ENCODE measurements at regions not wholly inside any gene's neighbourhood (a gene's known extent, or its start where the extent isn't known, plus 50 kb on each side); places are given as distances from the start of the nearest gene placed in this dataset.
"Not testable (repeated sequence)": the region's sequence is repeated elsewhere in the genome, so short reads cannot be mapped to it uniquely, and the experiment has no call there.

DNA sequence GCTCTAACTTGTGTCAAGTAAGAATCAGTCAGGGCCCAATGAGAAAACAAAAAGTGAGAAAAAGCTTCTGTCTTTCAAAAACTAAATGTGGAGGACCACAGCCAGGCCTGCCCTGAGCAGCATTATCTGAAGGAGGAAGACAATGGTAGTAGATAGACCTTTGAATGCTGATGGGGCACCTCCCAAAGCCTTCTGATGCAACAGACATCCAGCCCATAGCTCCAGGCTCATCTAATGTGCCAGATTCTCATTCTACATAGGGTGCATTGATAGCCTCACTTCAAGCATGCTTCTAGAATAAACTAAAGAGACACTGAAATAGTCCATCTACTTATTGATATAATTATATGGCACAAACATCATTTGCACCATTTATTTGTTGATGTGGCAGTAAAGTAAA lies 351.6 kb downstream of the HHIPL2 start:
- H3K4me3 Mint-ChIP-seq = no peak overlapping the region
- peaks cover 6% of the 10 kb centered on the region for H3K9me3 Mint-ChIP-seq
- H3K36me3 Mint-ChIP-seq (ENCODE audit: low read depth) = no peaks in the 10 kb centered on the region
- no peaks in the 10 kb centered on the region for H3K4me1 Mint-ChIP-seq (ENCODE audit: low read depth)
- DNase-seq = no peak
- H3K27me3 Mint-ChIP-seq = no peaks in the 10 kb centered on the region
- no peak overlapping the region for H3K27ac Mint-ChIP-seq

DNA sequence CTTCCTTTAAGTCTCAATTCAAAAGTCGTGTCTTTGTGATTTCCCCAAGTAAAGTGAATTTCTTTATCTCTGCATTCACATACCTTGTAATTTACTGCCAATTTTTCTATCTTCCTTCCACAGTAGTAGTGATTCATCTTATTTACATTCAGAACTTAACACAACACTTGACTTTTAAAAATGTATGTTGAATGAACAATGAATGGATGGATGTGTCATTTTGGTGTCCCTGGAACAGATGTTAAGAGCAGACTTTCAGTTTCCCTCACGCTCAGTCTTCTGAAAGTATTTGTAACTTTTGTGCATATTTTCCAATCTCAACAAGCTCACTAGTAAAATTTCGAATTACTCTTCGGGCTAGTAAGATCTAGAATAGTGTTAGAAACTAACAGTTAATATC lies 352.0 kb downstream of the HHIPL2 start:
- H3K9me3 Mint-ChIP-seq = peaks cover 8% of the 10 kb centered on the region
- no peak overlapping the region for H3K27ac Mint-ChIP-seq
- DNase-seq = no peak
- no peaks in the 10 kb centered on the region for H3K36me3 Mint-ChIP-seq (ENCODE audit: low read depth)
- no peak overlapping the region for H3K4me3 Mint-ChIP-seq
- no peaks in the 10 kb centered on the region for H3K4me1 Mint-ChIP-seq (ENCODE audit: low read depth)
- H3K27me3 Mint-ChIP-seq = no peaks in the 10 kb centered on the region

DNA sequence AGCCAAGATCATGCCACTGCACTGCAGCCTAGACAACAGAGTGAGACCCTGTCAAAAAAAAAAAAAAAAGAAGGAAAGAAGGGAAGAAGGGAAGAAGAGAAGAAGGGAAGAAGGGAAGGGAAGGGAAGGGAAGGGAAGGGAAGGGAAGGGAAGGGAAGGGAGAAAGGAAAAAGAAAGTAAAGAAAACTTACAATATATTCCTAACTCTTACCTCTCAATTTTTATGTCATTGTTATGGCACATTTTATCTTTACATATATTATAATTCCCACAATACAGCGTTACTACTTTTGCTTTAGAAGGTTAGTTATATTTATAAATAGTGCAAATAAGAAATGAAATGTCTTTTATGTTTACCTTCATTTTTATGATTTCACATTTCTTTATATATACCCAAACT lies 358.7 kb downstream of the HHIPL2 start:
- no peak for DNase-seq
- Mint-ChIP-seq H3K36me3 (ENCODE audit: low read depth) (no peaks in the 10 kb centered on the region), H3K27me3 (no peaks in the 10 kb centered on the region), H3K9me3 (peaks cover 8% of the 10 kb centered on the region), H3K4me3 (no peak overlapping the region), H3K27ac (no peak overlapping the region), H3K4me1 (ENCODE audit: low read depth) (no peaks in the 10 kb centered on the region)

DNA sequence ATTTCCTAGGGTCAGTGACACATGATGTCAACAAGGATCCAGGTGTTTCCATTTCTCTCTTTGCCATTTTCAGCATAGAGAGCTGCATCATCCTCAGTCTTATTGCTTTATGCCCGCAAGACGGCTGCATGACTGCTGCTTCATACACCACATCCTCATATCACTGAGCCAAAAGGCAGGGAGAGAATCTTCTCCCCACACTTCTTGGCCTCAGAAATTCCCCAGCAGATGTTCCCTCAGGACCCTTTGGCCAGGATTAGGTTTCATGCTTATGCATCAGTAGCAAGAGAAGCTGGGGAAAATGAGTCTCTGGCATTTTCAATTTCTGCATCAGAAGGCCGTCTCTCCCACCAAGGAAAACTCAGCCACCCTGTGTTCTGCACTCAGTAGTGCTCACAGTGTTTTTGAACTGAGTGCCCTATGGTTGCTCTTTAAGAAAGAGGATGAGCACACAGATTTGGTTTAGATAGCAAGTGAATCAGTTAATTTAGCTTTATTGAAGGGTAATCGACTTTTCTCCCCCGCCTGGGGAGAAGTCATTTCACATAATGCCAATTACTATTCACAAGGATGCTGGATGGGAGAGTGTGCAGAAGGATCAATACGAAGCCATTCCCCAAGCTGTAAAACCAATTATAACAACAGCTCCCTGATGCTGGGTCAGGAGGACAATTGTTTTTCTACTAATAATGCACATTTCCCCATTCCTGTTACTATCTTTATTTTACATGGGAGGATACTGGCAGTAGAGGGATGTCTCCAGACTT lies 360.2 kb downstream of the HHIPL2 start:
- no peak overlapping the region for H3K27ac Mint-ChIP-seq
- no peaks in the 10 kb centered on the region for H3K4me1 Mint-ChIP-seq (ENCODE audit: low read depth)
- no peak overlapping the region for H3K4me3 Mint-ChIP-seq
- H3K9me3 Mint-ChIP-seq = peaks cover 11% of the 10 kb centered on the region
- no peaks in the 10 kb centered on the region for H3K36me3 Mint-ChIP-seq (ENCODE audit: low read depth)
- no peaks in the 10 kb centered on the region for H3K27me3 Mint-ChIP-seq
- no peak for DNase-seq

DNA sequence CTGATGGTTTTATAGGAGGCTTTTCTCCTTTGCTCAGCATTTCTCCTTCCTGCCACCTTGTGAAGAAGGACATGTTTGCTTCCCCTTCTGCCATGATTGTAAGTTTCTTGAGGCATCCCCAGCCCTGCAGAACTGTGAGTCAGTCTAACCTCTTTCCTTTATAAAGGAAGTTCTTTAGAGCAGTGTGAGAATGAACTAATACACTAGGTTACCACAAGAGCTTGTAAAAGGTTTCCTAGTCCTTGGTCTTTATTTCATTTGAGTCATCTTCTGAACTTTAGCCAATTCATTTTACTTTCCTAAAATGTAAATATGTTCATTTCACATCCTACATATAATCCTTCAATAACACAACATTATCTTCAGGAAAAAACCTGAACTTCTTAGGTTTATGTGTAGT lies 365.3 kb downstream of the HHIPL2 start:
- no peaks in the 10 kb centered on the region for H3K36me3 Mint-ChIP-seq (ENCODE audit: low read depth)
- no peaks in the 10 kb centered on the region for H3K27me3 Mint-ChIP-seq
- no peaks in the 10 kb centered on the region for H3K4me1 Mint-ChIP-seq (ENCODE audit: low read depth)
- no peak for DNase-seq
- no peak overlapping the region for H3K27ac Mint-ChIP-seq
- H3K4me3 Mint-ChIP-seq = no peak overlapping the region
- H3K9me3 Mint-ChIP-seq = peaks cover 10% of the 10 kb centered on the region

DNA sequence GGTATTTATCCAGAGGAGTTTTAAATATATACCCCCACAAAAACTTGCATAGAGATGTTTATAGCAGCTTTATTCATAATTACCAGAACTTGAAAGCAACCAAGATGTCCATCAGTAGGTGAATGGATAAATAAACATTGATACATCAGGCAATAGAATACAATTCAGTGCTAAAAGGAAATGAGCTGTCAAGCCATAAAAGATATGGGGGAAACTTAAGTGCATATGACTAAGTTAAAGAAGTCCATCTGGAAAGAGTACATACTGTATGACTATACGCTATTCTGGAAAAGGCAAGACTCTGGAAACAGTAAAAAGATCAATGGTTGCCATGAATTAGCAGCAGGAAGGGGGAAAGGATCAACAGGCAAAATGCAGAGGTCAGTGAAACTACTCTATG lies 366.7 kb downstream of the HHIPL2 start:
- Mint-ChIP-seq H3K9me3 (peaks cover 13% of the 10 kb centered on the region), H3K4me1 (ENCODE audit: low read depth) (no peaks in the 10 kb centered on the region), H3K36me3 (ENCODE audit: low read depth) (no peaks in the 10 kb centered on the region), H3K27ac (no peak overlapping the region), H3K4me3 (no peak overlapping the region), H3K27me3 (no peaks in the 10 kb centered on the region)
- no peak for DNase-seq

DNA sequence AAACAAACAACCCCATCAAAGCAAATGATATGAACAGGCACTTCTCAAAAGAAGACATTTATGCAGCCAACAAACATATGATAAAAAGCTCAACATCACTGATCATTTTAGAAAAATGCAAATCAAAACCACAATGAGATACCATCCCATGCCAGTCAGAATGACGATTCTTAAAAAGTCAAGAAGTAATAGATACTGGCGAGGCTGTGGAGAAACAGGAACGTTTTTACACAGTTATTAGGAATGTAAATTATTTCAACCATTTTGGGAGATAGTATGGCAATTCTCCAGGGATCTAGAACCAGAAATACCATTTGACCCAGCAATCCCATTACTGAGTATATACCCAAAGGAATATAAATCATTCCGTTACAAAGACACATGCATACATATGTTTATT lies 370.4 kb downstream of the HHIPL2 start:
- DNase-seq; H3K4me1 Mint-ChIP-seq (ENCODE audit: low read depth); H3K27ac Mint-ChIP-seq; H3K4me3 Mint-ChIP-seq; H3K27me3 Mint-ChIP-seq; H3K36me3 Mint-ChIP-seq (ENCODE audit: low read depth): not testable (repeated sequence)
- H3K9me3 Mint-ChIP-seq = peaks cover 17% of the 10 kb centered on the region

DNA sequence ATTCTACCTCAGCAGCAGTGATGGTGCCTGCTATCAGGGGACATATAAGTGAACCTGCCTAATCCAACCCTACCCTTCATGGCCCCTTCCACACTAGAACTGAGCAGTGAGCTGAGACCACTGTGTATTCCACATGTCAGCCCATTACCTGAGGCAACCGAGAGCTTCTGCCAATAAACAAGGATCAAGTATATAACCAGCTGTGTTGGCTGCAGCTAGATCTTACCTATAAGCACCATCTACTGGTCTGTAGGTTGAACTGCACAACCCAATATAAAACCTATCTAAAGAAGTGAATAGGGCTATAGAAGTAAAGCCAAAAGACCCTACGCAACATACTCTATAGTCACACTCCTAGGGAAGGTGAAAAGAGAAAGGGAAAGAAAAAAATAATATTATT lies 376.9 kb downstream of the HHIPL2 start:
- Mint-ChIP-seq H3K27me3 (no peaks in the 10 kb centered on the region), H3K27ac (no peak overlapping the region), H3K4me1 (ENCODE audit: low read depth) (peaks cover 6% of the 10 kb centered on the region), H3K9me3 (peaks cover 30% of the 10 kb centered on the region), H3K36me3 (ENCODE audit: low read depth) (no peaks in the 10 kb centered on the region), H3K4me3 (no peak overlapping the region)
- DNase-seq = no peak

DNA sequence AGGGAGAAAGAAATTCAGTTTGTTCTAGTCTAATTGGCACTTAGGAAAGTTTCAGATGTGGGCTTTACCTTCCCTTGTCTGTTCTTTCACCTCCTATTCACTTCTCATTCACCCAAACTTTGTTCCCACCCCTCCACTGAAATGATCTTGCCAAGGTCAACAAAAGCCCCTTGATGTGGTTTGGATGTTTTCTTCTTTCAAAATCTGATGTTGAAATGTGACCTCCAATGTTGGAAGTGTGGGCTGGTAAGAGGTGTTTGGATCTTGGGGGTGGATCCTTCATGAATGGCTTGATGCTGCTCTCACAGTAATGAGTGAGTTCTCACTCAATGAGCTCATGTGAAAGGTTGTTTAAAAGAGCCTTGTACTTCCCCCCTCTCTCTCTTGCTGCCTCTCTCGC lies 379.3 kb downstream of the HHIPL2 start:
- Mint-ChIP-seq H3K9me3 (peaks cover 26% of the 10 kb centered on the region), H3K27ac (no peak overlapping the region), H3K4me1 (ENCODE audit: low read depth) (peaks cover 6% of the 10 kb centered on the region), H3K4me3 (no peak overlapping the region), H3K36me3 (ENCODE audit: low read depth) (no peaks in the 10 kb centered on the region), H3K27me3 (no peaks in the 10 kb centered on the region)
- no peak for DNase-seq

DNA sequence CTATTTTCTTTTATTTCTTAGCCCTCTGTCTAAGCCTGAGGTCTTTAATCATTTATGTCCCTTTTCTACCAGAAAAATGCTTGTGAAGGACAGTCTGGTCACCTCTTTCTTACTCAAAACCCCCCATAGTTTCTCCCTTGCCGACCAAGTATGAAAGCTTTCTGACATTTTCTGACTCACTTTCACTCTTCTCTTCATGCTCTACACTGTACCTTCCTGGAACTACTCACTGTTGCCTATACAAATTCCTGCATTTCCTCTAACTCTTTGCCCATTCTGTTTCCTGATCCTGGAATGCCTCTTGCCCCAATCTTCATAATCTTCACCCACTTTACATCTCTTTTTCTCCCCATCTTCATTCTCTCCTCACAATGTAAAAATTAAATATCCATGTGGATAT lies 380.0 kb downstream of the HHIPL2 start:
- no peaks in the 10 kb centered on the region for H3K36me3 Mint-ChIP-seq (ENCODE audit: low read depth)
- H3K9me3 Mint-ChIP-seq = peaks cover 24% of the 10 kb centered on the region
- peaks cover 6% of the 10 kb centered on the region for H3K4me1 Mint-ChIP-seq (ENCODE audit: low read depth)
- H3K27ac Mint-ChIP-seq = no peak overlapping the region
- H3K4me3 Mint-ChIP-seq = no peak overlapping the region
- DNase-seq = no peak
- H3K27me3 Mint-ChIP-seq = no peaks in the 10 kb centered on the region

DNA sequence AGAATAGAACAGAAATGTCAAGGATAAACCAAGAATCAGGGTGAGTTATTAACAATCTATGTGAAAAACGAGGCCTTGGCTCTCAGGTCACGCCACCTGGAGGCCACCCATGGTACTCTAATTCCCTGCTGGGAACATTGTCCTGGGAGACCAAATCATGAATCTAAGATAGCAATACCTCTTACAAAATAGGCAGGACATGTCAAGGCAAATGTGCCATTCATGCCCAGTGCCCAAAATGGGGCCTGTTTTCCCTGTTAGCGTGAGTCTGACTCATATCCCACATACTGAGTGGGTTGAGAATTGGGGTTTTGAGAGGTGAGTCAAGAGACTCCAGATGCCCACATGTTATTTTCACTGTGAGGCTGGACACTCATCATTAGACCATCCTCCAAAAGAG lies 380.8 kb downstream of the HHIPL2 start:
- Mint-ChIP-seq H3K36me3 (ENCODE audit: low read depth) (no peaks in the 10 kb centered on the region), H3K27me3 (no peaks in the 10 kb centered on the region), H3K27ac (no peak overlapping the region), H3K9me3 (peaks cover 17% of the 10 kb centered on the region), H3K4me3 (no peak overlapping the region), H3K4me1 (ENCODE audit: low read depth) (peaks cover 6% of the 10 kb centered on the region)
- DNase-seq = no peak

DNA sequence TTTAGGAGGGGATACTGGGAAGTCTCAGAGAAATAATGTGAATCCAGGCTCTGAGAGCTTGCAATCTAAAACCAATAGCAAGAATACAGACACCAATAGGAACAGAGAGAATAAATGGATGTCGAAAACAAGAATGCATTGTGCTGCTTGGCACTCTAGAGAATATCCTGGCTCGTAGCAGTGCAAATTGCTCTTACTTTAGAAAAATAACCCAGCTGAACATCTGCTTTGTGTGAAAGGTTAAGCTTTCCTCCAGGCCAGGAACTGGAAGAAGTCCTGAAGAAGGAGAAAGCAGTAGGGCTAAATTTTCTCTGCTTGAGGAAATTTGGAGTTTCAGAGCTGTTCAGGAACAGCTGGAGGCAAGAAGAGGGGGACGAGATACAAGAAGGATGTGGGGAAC lies 382.3 kb downstream of the HHIPL2 start:
- Mint-ChIP-seq H3K27ac (no peak overlapping the region), H3K9me3 (peaks cover 12% of the 10 kb centered on the region), H3K27me3 (no peaks in the 10 kb centered on the region), H3K4me3 (no peak overlapping the region), H3K4me1 (ENCODE audit: low read depth) (peaks cover 6% of the 10 kb centered on the region), H3K36me3 (ENCODE audit: low read depth) (no peaks in the 10 kb centered on the region)
- no peak for DNase-seq

DNA sequence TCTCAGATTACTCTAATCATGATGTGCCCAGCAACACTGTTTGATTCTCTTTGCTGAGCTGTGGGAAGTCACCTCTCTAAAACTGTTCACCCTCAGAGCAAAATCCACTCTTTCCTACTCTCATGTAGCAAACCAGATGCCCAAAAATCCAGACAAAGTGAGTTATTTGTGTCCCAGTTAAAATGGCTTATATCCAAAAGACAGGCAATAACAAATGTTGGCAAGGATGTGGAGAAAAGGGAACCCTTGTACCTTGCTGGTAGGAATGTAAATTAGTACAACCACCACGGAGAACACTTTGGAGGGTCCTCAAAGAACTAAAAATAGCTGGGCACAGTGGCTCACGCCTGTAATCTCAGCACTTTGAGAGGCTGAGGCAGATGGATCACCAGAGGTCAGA lies 384.0 kb downstream of the HHIPL2 start:
- no peak overlapping the region for H3K4me3 Mint-ChIP-seq
- H3K4me1 Mint-ChIP-seq (ENCODE audit: low read depth) = peaks cover 6% of the 10 kb centered on the region
- H3K27me3 Mint-ChIP-seq = no peaks in the 10 kb centered on the region
- H3K27ac Mint-ChIP-seq = no peak overlapping the region
- peaks cover 5% of the 10 kb centered on the region for H3K9me3 Mint-ChIP-seq
- DNase-seq = no peak
- H3K36me3 Mint-ChIP-seq (ENCODE audit: low read depth) = no peaks in the 10 kb centered on the region

DNA sequence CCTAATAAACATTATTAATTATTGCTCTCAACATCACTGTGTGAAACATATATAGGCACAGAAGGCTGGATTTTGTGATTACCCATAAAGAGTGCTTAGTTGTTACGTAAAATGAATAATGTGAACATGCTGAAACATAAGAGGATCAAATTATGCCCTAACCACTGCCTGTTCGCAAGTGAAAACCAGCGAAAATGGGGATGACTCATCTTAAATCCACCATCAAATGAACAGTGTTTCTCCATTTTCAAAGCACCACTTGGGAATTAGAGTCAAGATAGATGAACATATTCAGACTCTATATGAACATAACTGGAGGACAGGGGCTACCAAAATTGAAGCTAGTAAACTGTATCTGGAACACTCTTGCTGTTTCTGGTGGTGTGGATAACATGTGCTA lies 386.2 kb downstream of the HHIPL2 start:
- Mint-ChIP-seq H3K4me3 (no peak overlapping the region), H3K9me3 (peaks cover 15% of the 10 kb centered on the region), H3K4me1 (ENCODE audit: low read depth) (no peaks in the 10 kb centered on the region), H3K36me3 (ENCODE audit: low read depth) (no peaks in the 10 kb centered on the region), H3K27ac (no peak overlapping the region), H3K27me3 (no peaks in the 10 kb centered on the region)
- DNase-seq = no peak

DNA sequence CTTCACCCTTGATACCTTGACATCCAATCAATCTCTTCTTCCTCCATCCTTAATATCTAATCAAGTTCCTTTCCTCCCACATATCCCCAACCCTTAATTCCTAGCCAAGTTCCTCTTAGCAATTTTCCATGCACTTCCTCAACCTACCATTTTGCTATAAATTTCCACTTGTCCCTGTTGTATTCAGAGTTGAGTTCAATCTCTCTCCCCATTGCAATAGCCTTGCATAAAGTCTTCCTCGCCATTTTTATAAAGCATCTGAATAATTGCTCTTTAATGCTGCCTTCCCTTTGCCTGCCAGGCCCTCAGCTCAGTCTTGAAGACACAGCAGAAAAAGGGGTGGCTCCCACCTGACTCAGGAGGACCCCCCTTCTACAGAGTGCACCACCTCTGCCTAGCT lies 390.3 kb downstream of the HHIPL2 start:
- Mint-ChIP-seq H3K4me1 (ENCODE audit: low read depth) (no peaks in the 10 kb centered on the region), H3K27ac (no peak overlapping the region), H3K27me3 (no peaks in the 10 kb centered on the region), H3K9me3 (peaks cover 15% of the 10 kb centered on the region), H3K4me3 (no peak overlapping the region), H3K36me3 (ENCODE audit: low read depth) (no peaks in the 10 kb centered on the region)
- no peak for DNase-seq

DNA sequence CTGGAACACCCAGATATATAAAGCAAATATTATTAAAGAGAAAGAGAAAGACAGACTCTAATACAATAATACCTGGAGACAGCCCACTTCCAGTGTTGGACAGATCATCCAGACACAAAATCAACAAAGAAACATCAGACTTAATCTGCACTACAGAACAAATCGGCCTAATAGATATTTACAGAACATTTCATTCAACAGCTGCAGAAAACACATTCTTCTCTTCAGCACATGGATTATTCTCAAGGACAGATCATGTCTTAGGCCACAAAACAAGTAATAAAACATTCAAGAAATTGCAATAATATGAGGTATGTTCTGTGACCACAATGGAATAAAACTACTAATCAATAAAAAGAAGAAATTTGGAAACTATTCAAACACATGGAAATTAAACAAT lies 398.3 kb upstream of the DUSP10 start:
- H3K27ac Mint-ChIP-seq = no peak overlapping the region
- no peaks in the 10 kb centered on the region for H3K27me3 Mint-ChIP-seq
- H3K36me3 Mint-ChIP-seq (ENCODE audit: low read depth) = no peaks in the 10 kb centered on the region
- no peak overlapping the region for H3K4me3 Mint-ChIP-seq
- H3K9me3 Mint-ChIP-seq = peaks cover 7% of the 10 kb centered on the region
- DNase-seq = no peak
- H3K4me1 Mint-ChIP-seq (ENCODE audit: low read depth) = no peaks in the 10 kb centered on the region
